ENCODE measurements at regions not wholly inside any gene's neighbourhood (a gene's known extent, or its start where the extent isn't known, plus 50 kb on each side); places are given as distances from the start of the nearest gene placed in this dataset.
A peak's percentile ranks its signal among the peaks of the same experiment; 100 is the strongest.

- FAIRE-seq = no peak
These were observed 406.9 kb upstream of the NCAM2 start for GRCh38 chr21:20591284-20591683.

- FAIRE-seq = no peak
These were observed 405.7 kb upstream of the NCAM2 start for GRCh38 chr21:20592463-20592862.

- peak; percentile 55 for FAIRE-seq
These were observed 395.0 kb upstream of the NCAM2 start for GRCh38 chr21:20603236-20603635.

GRCh38 chr21:20611008-20611407, 387.2 kb upstream of the NCAM2 start:
- FAIRE-seq = no peak

GRCh38 chr21:20613654-20614053, 384.6 kb upstream of the NCAM2 start:
- FAIRE-seq = no peak

GRCh38 chr21:20617130-20617529, 381.1 kb upstream of the NCAM2 start:
- FAIRE-seq = no peak

GRCh38 chr21:20618878-20619277, 379.3 kb upstream of the NCAM2 start:
- no peak for FAIRE-seq

GRCh38 chr21:20627594-20627993, 370.6 kb upstream of the NCAM2 start:
- FAIRE-seq = no peak

GRCh38 chr21:20631633-20632032, 366.6 kb upstream of the NCAM2 start:
- FAIRE-seq = no peak

- FAIRE-seq = no peak
These were observed 359.2 kb upstream of the NCAM2 start for GRCh38 chr21:20639026-20639425.

- no peak for FAIRE-seq
These were observed 357.0 kb upstream of the NCAM2 start for GRCh38 chr21:20641241-20641640.

- no peak for FAIRE-seq
These were observed 355.5 kb upstream of the NCAM2 start for GRCh38 chr21:20642681-20643080.

GRCh38 chr21:20644552-20644951, 353.7 kb upstream of the NCAM2 start:
- no peak for FAIRE-seq

GRCh38 chr21:20645344-20645743, 352.9 kb upstream of the NCAM2 start:
- FAIRE-seq = no peak

- no peak for FAIRE-seq
These were observed 351.6 kb upstream of the NCAM2 start for GRCh38 chr21:20646431-20647165.

GRCh38 chr21:20647607-20648006, 350.6 kb upstream of the NCAM2 start:
- no peak for FAIRE-seq

- no peak for FAIRE-seq
These were observed 349.0 kb upstream of the NCAM2 start for GRCh38 chr21:20649231-20649630.

GRCh38 chr21:20652846-20653245, 345.4 kb upstream of the NCAM2 start:
- no peak for FAIRE-seq

- no peak for FAIRE-seq
These were observed 337.0 kb upstream of the NCAM2 start for GRCh38 chr21:20661246-20661645.

- no peak for FAIRE-seq
These were observed 336.3 kb upstream of the NCAM2 start for GRCh38 chr21:20661745-20662422.

GRCh38 chr21:20662514-20662913, 335.7 kb upstream of the NCAM2 start:
- no peak for FAIRE-seq

GRCh38 chr21:20667931-20668330, 330.3 kb upstream of the NCAM2 start:
- FAIRE-seq = no peak

GRCh38 chr21:20685475-20685874, 312.7 kb upstream of the NCAM2 start:
- no peak for FAIRE-seq

GRCh38 chr21:20698585-20698984, 299.6 kb upstream of the NCAM2 start:
- FAIRE-seq = no peak

GRCh38 chr21:20701235-20701634, 297.0 kb upstream of the NCAM2 start:
- no peak for FAIRE-seq
